ENCODE measurements at regions not wholly inside any gene's neighbourhood (a gene's known extent, or its start where the extent isn't known, plus 50 kb on each side); places are given as distances from the start of the nearest gene placed in this dataset.
"Not testable (repeated sequence)": the region's sequence is repeated elsewhere in the genome, so short reads cannot be mapped to it uniquely, and the experiment has no call there.

- Histone ChIP-seq H3K27ac (ENCODE audit: low read depth, low read length) (no peak overlapping the region), H3K4me1 (ENCODE audit: control insufficient read depth in 1 of 2, insufficient read depth in 2 of 2, low read length in 2 of 2) (no peaks in the 10 kb centered on the region), H3K9ac (ENCODE audit: low read depth in 1 of 2, low read length in 2 of 2) (no peak overlapping the region), H3K4me3 (ENCODE audit: low read depth in 1 of 2, low read length in 2 of 2) (no peak overlapping the region), H3K36me3 (ENCODE audit: control insufficient read depth in 1 of 2, insufficient read depth in 2 of 2, low read length in 2 of 2) (no peaks in the 10 kb centered on the region), H3K9me3 (ENCODE audit: control insufficient read depth in 1 of 2, low read length in 2 of 2) (no peaks in the 10 kb centered on the region), H3K27me3 (ENCODE audit: control insufficient read depth in 1 of 2, insufficient read depth in 2 of 2, low read length in 2 of 2) (no peaks in the 10 kb centered on the region)
Measured at GRCh38 chr10:64636461-64636860, 1115.3 kb downstream of the REEP3 start.

DNA sequence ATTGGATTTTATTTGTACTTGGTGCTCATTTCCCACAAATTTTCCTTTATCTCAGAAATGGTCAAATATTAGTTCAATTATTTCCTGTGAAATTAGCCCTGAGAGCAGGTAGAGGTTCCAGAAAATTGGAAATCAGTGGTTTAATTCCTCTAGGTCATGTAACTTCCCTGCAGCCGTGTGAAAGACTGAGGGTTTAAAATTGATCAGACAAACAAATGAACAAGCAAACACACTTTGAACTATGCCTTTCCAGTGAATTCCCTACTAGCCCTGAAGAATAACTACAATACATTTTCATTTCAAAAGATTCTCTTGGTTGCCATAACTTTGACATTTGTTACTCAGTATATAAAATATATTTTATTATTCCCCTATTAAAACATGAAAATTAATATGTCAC, 1116.7 kb downstream of the REEP3 start:
- Histone ChIP-seq H3K9ac (ENCODE audit: low read depth in 1 of 2, low read length in 2 of 2) (no peak overlapping the region), H3K9me3 (ENCODE audit: control insufficient read depth in 1 of 2, low read length in 2 of 2) (no peaks in the 10 kb centered on the region), H3K4me1 (ENCODE audit: control insufficient read depth in 1 of 2, insufficient read depth in 2 of 2, low read length in 2 of 2) (no peaks in the 10 kb centered on the region), H3K27ac (ENCODE audit: low read depth, low read length) (no peak overlapping the region), H3K27me3 (ENCODE audit: control insufficient read depth in 1 of 2, insufficient read depth in 2 of 2, low read length in 2 of 2) (no peaks in the 10 kb centered on the region), H3K4me3 (ENCODE audit: low read depth in 1 of 2, low read length in 2 of 2) (no peak overlapping the region), H3K36me3 (ENCODE audit: control insufficient read depth in 1 of 2, insufficient read depth in 2 of 2, low read length in 2 of 2) (no peaks in the 10 kb centered on the region)

DNA sequence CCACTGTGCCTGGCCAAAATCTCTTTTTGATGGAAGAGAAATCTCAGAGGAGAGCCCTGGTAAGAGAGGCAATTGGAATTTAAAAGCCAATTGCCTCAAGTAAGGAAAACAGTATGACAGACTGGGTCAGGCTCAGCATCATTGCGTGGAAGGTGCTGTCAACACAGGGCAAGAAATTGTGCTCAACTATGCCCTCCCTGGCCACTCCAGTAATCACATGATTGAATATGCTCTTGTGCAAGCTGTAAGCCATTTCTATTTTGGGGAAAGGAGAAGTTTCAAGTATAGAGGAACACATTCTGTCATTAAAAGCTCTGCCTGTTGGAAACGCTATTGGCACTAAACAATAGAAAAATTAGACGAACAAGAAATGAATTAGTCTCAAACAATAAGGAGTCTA, 1127.7 kb downstream of the REEP3 start:
- Histone ChIP-seq H3K9me3 (ENCODE audit: control insufficient read depth in 1 of 2, low read length in 2 of 2) (no peaks in the 10 kb centered on the region), H3K4me1 (ENCODE audit: control insufficient read depth in 1 of 2, insufficient read depth in 2 of 2, low read length in 2 of 2) (no peaks in the 10 kb centered on the region), H3K4me3 (ENCODE audit: low read depth in 1 of 2, low read length in 2 of 2) (no peak overlapping the region), H3K9ac (ENCODE audit: low read depth in 1 of 2, low read length in 2 of 2) (no peak overlapping the region), H3K27me3 (ENCODE audit: control insufficient read depth in 1 of 2, insufficient read depth in 2 of 2, low read length in 2 of 2) (no peaks in the 10 kb centered on the region), H3K27ac (ENCODE audit: low read depth, low read length) (no peak overlapping the region), H3K36me3 (ENCODE audit: control insufficient read depth in 1 of 2, insufficient read depth in 2 of 2, low read length in 2 of 2) (no peaks in the 10 kb centered on the region)

- Histone ChIP-seq H3K36me3 (ENCODE audit: control insufficient read depth in 1 of 2, insufficient read depth in 2 of 2, low read length in 2 of 2) (no peaks in the 10 kb centered on the region), H3K27ac (ENCODE audit: low read depth, low read length) (no peak overlapping the region), H3K9ac (ENCODE audit: low read depth in 1 of 2, low read length in 2 of 2) (no peak overlapping the region), H3K4me1 (ENCODE audit: control insufficient read depth in 1 of 2, insufficient read depth in 2 of 2, low read length in 2 of 2) (no peaks in the 10 kb centered on the region), H3K9me3 (ENCODE audit: control insufficient read depth in 1 of 2, low read length in 2 of 2) (no peaks in the 10 kb centered on the region), H3K27me3 (ENCODE audit: control insufficient read depth in 1 of 2, insufficient read depth in 2 of 2, low read length in 2 of 2) (no peaks in the 10 kb centered on the region), H3K4me3 (ENCODE audit: low read depth in 1 of 2, low read length in 2 of 2) (no peak overlapping the region)
Measured at GRCh38 chr10:64658528-64658927, 1137.3 kb downstream of the REEP3 start.

DNA sequence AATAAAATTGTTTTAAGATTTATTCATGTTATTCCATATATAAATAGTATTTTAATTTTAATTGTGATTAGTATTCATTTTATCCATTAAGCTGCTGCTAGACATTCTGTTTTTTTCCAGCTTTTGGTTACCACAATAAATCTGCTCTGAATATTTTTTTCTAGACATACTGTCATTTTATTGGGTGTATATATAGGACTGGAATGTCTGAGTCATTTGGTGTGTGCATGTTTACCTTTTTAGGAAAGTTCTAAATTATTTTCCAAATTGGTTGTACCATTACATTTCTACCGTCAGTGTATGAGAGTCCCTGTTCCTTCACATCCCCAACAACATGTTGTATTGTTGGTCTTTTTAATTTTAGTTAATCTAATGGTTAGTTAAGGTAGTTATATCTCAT, 1138.1 kb downstream of the REEP3 start:
- Histone ChIP-seq H3K4me1 (ENCODE audit: control insufficient read depth in 1 of 2, insufficient read depth in 2 of 2, low read length in 2 of 2) (no peaks in the 10 kb centered on the region), H3K27me3 (ENCODE audit: control insufficient read depth in 1 of 2, insufficient read depth in 2 of 2, low read length in 2 of 2) (no peaks in the 10 kb centered on the region), H3K9me3 (ENCODE audit: control insufficient read depth in 1 of 2, low read length in 2 of 2) (no peaks in the 10 kb centered on the region), H3K9ac (ENCODE audit: low read depth in 1 of 2, low read length in 2 of 2) (no peak overlapping the region), H3K4me3 (ENCODE audit: low read depth in 1 of 2, low read length in 2 of 2) (no peak overlapping the region), H3K27ac (ENCODE audit: low read depth, low read length) (no peak overlapping the region), H3K36me3 (ENCODE audit: control insufficient read depth in 1 of 2, insufficient read depth in 2 of 2, low read length in 2 of 2) (no peaks in the 10 kb centered on the region)

- Histone ChIP-seq H3K36me3 (ENCODE audit: control insufficient read depth in 1 of 2, insufficient read depth in 2 of 2, low read length in 2 of 2) (no peaks in the 10 kb centered on the region), H3K4me3 (ENCODE audit: low read depth in 1 of 2, low read length in 2 of 2) (no peak overlapping the region), H3K9me3 (ENCODE audit: control insufficient read depth in 1 of 2, low read length in 2 of 2) (no peaks in the 10 kb centered on the region), H3K27me3 (ENCODE audit: control insufficient read depth in 1 of 2, insufficient read depth in 2 of 2, low read length in 2 of 2) (no peaks in the 10 kb centered on the region), H3K27ac (ENCODE audit: low read depth, low read length) (no peak overlapping the region), H3K9ac (ENCODE audit: low read depth in 1 of 2, low read length in 2 of 2) (no peak overlapping the region), H3K4me1 (ENCODE audit: control insufficient read depth in 1 of 2, insufficient read depth in 2 of 2, low read length in 2 of 2) (no peaks in the 10 kb centered on the region)
Measured at GRCh38 chr10:64682043-64682442, 1160.8 kb downstream of the REEP3 start.

DNA sequence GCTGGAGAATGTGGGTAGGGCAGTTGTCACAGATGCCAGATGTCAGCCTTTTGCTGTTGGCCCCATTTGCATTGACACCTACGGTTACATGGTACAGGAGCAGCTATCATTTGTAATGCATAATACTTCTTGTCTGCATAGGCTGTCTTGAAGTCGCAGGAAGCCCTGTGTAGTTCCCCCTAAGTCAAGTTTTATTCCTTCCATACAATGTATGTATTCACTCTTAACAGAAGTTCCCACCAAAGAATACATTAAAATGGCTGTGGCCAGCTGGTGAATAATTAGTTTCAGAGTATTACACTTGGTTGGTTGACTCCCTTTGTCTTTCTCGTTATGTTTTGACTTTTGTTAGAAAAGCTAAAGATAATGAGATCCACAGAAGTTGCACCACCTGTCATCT, 1169.0 kb downstream of the REEP3 start:
- Histone ChIP-seq H3K36me3 (ENCODE audit: control insufficient read depth in 1 of 2, insufficient read depth in 2 of 2, low read length in 2 of 2) (no peaks in the 10 kb centered on the region), H3K9ac (ENCODE audit: low read depth in 1 of 2, low read length in 2 of 2) (no peak overlapping the region), H3K9me3 (ENCODE audit: control insufficient read depth in 1 of 2, low read length in 2 of 2) (no peaks in the 10 kb centered on the region), H3K27ac (ENCODE audit: low read depth, low read length) (no peak overlapping the region), H3K4me1 (ENCODE audit: control insufficient read depth in 1 of 2, insufficient read depth in 2 of 2, low read length in 2 of 2) (no peaks in the 10 kb centered on the region), H3K27me3 (ENCODE audit: control insufficient read depth in 1 of 2, insufficient read depth in 2 of 2, low read length in 2 of 2) (no peaks in the 10 kb centered on the region), H3K4me3 (ENCODE audit: low read depth in 1 of 2, low read length in 2 of 2) (no peak overlapping the region)

GRCh38 chr10:64699244-64699643, 1178.0 kb downstream of the REEP3 start:
- Histone ChIP-seq H3K4me1 (ENCODE audit: control insufficient read depth in 1 of 2, insufficient read depth in 2 of 2, low read length in 2 of 2) (no peaks in the 10 kb centered on the region), H3K9me3 (ENCODE audit: control insufficient read depth in 1 of 2, low read length in 2 of 2) (no peaks in the 10 kb centered on the region), H3K36me3 (ENCODE audit: control insufficient read depth in 1 of 2, insufficient read depth in 2 of 2, low read length in 2 of 2) (no peaks in the 10 kb centered on the region), H3K27me3 (ENCODE audit: control insufficient read depth in 1 of 2, insufficient read depth in 2 of 2, low read length in 2 of 2) (no peaks in the 10 kb centered on the region), H3K4me3 (ENCODE audit: low read depth in 1 of 2, low read length in 2 of 2) (no peak overlapping the region), H3K9ac (ENCODE audit: low read depth in 1 of 2, low read length in 2 of 2) (no peak overlapping the region), H3K27ac (ENCODE audit: low read depth, low read length) (no peak overlapping the region)

DNA sequence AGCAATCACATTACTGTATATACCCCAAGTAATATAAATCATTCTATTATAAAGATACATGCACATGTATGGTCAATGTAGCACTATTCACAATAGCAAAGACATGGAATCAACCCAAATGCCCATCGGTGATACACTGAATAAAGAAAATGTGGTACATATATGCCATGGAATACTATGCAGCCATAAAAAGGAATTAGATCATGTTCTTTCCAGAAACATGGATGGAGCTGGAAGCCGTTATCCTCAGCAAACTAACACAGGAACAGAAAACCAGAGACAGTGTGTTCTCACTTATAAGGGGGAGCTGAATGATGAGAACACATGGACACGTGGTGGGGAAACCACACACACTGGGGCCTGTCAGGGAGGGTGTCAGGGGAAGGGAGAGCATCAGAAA, 1180.9 kb downstream of the REEP3 start:
- not testable (repeated sequence) for H3K36me3 ChIP-seq (ENCODE audit: control insufficient read depth in 1 of 2, insufficient read depth in 2 of 2, low read length in 2 of 2); H3K9ac ChIP-seq (ENCODE audit: low read depth in 1 of 2, low read length in 2 of 2); H3K9me3 ChIP-seq (ENCODE audit: control insufficient read depth in 1 of 2, low read length in 2 of 2); H3K27ac ChIP-seq (ENCODE audit: low read depth, low read length); H3K27me3 ChIP-seq (ENCODE audit: control insufficient read depth in 1 of 2, insufficient read depth in 2 of 2, low read length in 2 of 2); H3K4me1 ChIP-seq (ENCODE audit: control insufficient read depth in 1 of 2, insufficient read depth in 2 of 2, low read length in 2 of 2); H3K4me3 ChIP-seq (ENCODE audit: low read depth in 1 of 2, low read length in 2 of 2)

- Histone ChIP-seq H3K27me3 (ENCODE audit: control insufficient read depth in 1 of 2, insufficient read depth in 2 of 2, low read length in 2 of 2) (no peaks in the 10 kb centered on the region), H3K9ac (ENCODE audit: low read depth in 1 of 2, low read length in 2 of 2) (no peak overlapping the region), H3K9me3 (ENCODE audit: control insufficient read depth in 1 of 2, low read length in 2 of 2) (no peaks in the 10 kb centered on the region), H3K36me3 (ENCODE audit: control insufficient read depth in 1 of 2, insufficient read depth in 2 of 2, low read length in 2 of 2) (no peaks in the 10 kb centered on the region), H3K27ac (ENCODE audit: low read depth, low read length) (no peak overlapping the region), H3K4me3 (ENCODE audit: low read depth in 1 of 2, low read length in 2 of 2) (no peak overlapping the region), H3K4me1 (ENCODE audit: control insufficient read depth in 1 of 2, insufficient read depth in 2 of 2, low read length in 2 of 2) (no peaks in the 10 kb centered on the region)
Measured at GRCh38 chr10:64708884-64709681, 1187.9 kb downstream of the REEP3 start.

DNA sequence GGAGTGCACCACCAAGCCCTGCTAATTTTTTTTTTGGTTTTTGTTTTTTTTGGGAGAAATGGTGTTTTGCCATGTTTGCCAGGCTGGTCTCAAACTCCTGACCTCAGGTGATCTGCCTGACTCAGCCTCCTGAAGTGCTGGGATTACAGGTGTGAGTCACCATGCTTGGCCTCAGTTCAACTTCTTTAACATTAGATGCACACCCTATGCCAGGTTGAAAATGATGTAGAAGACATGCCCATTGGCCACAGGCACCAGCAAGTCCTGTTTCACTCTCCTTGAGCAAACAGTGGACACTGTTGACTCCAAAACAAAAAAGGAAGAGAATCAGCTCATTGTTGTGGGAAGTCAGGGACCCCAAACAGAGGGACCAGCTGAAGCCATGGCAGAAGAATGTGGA, 1205.3 kb downstream of the REEP3 start:
- no peaks in the 10 kb centered on the region for H3K36me3 ChIP-seq (ENCODE audit: control insufficient read depth in 1 of 2, insufficient read depth in 2 of 2, low read length in 2 of 2)
- no peak overlapping the region for H3K4me3 ChIP-seq (ENCODE audit: low read depth in 1 of 2, low read length in 2 of 2)
- no peaks in the 10 kb centered on the region for H3K27me3 ChIP-seq (ENCODE audit: control insufficient read depth in 1 of 2, insufficient read depth in 2 of 2, low read length in 2 of 2)
- H3K9ac ChIP-seq (ENCODE audit: low read depth in 1 of 2, low read length in 2 of 2) = no peak overlapping the region
- no peaks in the 10 kb centered on the region for H3K4me1 ChIP-seq (ENCODE audit: control insufficient read depth in 1 of 2, insufficient read depth in 2 of 2, low read length in 2 of 2)
- no peak overlapping the region for H3K27ac ChIP-seq (ENCODE audit: low read depth, low read length)
- H3K9me3 ChIP-seq (ENCODE audit: control insufficient read depth in 1 of 2, low read length in 2 of 2) = no peaks in the 10 kb centered on the region
